ENCODE measurements at regions not wholly inside any gene's neighbourhood (a gene's known extent, or its start where the extent isn't known, plus 50 kb on each side); places are given as distances from the start of the nearest gene placed in this dataset.
"Not testable (repeated sequence)": the region's sequence is repeated elsewhere in the genome, so short reads cannot be mapped to it uniquely, and the experiment has no call there.

GRCh38 chr11:3583476-3583875 is 58.3 kb downstream of the ART5 start:
- not testable (repeated sequence) for ATAC-seq (ENCODE audit: low FRiP score); DNase-seq (ENCODE audit: low spot score)

- not testable (repeated sequence) for ATAC-seq (ENCODE audit: low FRiP score); DNase-seq (ENCODE audit: low spot score)
Observed at GRCh38 chr11:3581389-3581725, 60.4 kb downstream of the ART5 start.

- ATAC-seq (ENCODE audit: low FRiP score), result not testable (repeated sequence)
Observed at GRCh38 chr11:3580487-3581388, 61.1 kb downstream of the ART5 start.

GRCh38 chr11:3579600-3580459 is 62.0 kb downstream of the ART5 start:
- not testable (repeated sequence) for ATAC-seq (ENCODE audit: low FRiP score); DNase-seq (ENCODE audit: low spot score)

More at GRCh38 chr11:3580487-3581388, 61.1 kb downstream of the ART5 start:
- peak in 2 of 3 donors; percentile 72 to 94 for TF ChIP-seq CTCF (IDR thresholded peaks at IDR 0.05)
- not testable (repeated sequence) for DNase-seq (ENCODE audit: low spot score)

- not testable (repeated sequence) for ATAC-seq (ENCODE audit: low FRiP score); DNase-seq (ENCODE audit: low spot score)
Observed at GRCh38 chr11:3576066-3576604, 65.7 kb downstream of the ART5 start.

- DNase-seq (ENCODE audit: low spot score); ATAC-seq (ENCODE audit: low FRiP score): not testable (repeated sequence)
Observed at GRCh38 chr11:3572976-3573647, 68.7 kb downstream of the ART5 start.

- not testable (repeated sequence) for ATAC-seq (ENCODE audit: low FRiP score); DNase-seq (ENCODE audit: low spot score)
Observed at GRCh38 chr11:3571752-3572151, 70.0 kb downstream of the ART5 start.

GRCh38 chr11:3565838-3566237 is 76.0 kb downstream of the ART5 start:
- ATAC-seq (ENCODE audit: low FRiP score); DNase-seq (ENCODE audit: low spot score): not testable (repeated sequence)

- not testable (repeated sequence) for ATAC-seq (ENCODE audit: low FRiP score); DNase-seq (ENCODE audit: low spot score)
Observed at GRCh38 chr11:3564383-3564782, 77.4 kb downstream of the ART5 start.

- not testable (repeated sequence) for DNase-seq (ENCODE audit: low spot score); ATAC-seq (ENCODE audit: low FRiP score)
Observed at GRCh38 chr11:3554621-3555020, 87.2 kb downstream of the ART5 start.

GRCh38 chr11:3544990-3545389 is 96.8 kb downstream of the ART5 start:
- not testable (repeated sequence) for ATAC-seq (ENCODE audit: low FRiP score); DNase-seq (ENCODE audit: low spot score)

GRCh38 chr11:3538220-3538619 is 103.6 kb downstream of the ART5 start:
- DNase-seq (ENCODE audit: low spot score); ATAC-seq (ENCODE audit: low FRiP score): not testable (repeated sequence)

GRCh38 chr11:3537254-3537653 is 104.5 kb downstream of the ART5 start:
- ATAC-seq (ENCODE audit: low FRiP score); DNase-seq (ENCODE audit: low spot score): not testable (repeated sequence)

- not testable (repeated sequence) for DNase-seq (ENCODE audit: low spot score); ATAC-seq (ENCODE audit: low FRiP score)
Observed at GRCh38 chr11:3532958-3533357, 108.8 kb downstream of the ART5 start.

- not testable (repeated sequence) for ATAC-seq (ENCODE audit: low FRiP score); DNase-seq (ENCODE audit: low spot score)
Observed at GRCh38 chr11:3531280-3531679, 110.5 kb downstream of the ART5 start.

- DNase-seq (ENCODE audit: low spot score); ATAC-seq (ENCODE audit: low FRiP score): not testable (repeated sequence)
Observed at GRCh38 chr11:3523567-3523966, 118.2 kb downstream of the ART5 start.

- DNase-seq (ENCODE audit: low spot score); ATAC-seq (ENCODE audit: low FRiP score): not testable (repeated sequence)
Observed at GRCh38 chr11:3520905-3521304, 120.9 kb downstream of the ART5 start.

All from omental fat pad (tissue), 3 donors.